Lower leg skin (tissue), 3 donors: ENCODE measurements at regions not wholly inside any gene's neighbourhood (a gene's known extent, or its start where the extent isn't known, plus 50 kb on each side); places are given as distances from the start of the nearest gene placed in this dataset.

Source experiments
- CTCF ChIP-seq, 3 donors: fragments of 450-650 bp; IDR thresholded peaks; one replicate each; pipeline ENCODE4 v1.5.1; 2016; ENCODE audit warnings: antibody characterized with exemption in 3 of 3, mild to moderate bottlenecking in 3 of 3, moderate library complexity in 2 of 3
- POLR2A ChIP-seq, 2 donors: fragments of 450-650 bp; IDR thresholded peaks; one replicate each; pipeline ENCODE4 v1.6.1; 2016 to 2017; ENCODE audit warnings: antibody characterized with exemption in 2 of 2, mild to moderate bottlenecking in 1 of 2, moderate library complexity in 1 of 2

DNA sequence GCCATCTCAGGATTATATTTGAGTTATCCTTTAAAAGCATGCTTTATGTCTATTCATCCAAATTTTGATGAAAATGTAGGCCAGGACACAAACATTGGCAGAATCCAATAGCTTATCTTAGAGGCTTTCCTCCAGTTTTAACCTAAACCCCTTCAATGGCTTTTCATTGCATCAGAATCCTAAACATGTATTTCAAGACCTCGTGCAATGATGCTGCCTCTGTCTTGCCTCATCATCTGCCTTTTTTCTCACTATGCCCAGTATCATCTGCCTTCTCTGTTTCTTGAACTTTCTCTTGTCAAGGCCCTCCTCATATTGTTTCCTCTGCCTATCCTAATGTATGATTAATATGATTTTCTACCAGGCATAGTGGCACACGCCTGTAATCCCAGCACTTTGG lies 76.1 kb upstream of the MAP4 start:
- TF ChIP-seq CTCF (IDR thresholded peaks at IDR 0.05) (no peak), POLR2A (IDR thresholded peaks at IDR 0.05) (no peak)
